ENCODE measurements at regions not wholly inside any gene's neighbourhood (a gene's known extent, or its start where the extent isn't known, plus 50 kb on each side); places are given as distances from the start of the nearest gene placed in this dataset.

DNA sequence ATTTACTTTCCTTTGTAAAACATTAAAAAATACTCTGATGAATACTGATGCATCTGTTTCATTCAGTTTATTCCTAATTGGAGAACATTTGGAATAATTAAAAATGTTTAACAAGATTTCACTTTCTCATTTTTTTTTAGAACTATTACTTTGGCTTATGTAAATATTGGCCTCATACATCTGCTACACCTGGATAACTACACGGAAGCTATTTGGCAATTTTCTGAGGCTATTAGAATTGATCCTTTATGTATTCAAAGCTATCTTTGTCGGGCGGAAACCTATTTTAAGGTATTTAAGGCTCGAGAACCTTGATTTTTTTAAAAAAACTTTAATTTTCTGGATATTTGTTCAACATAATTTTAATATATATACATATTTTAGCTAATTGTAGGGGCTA is 196.7 kb downstream of the TTC6 start:
- Histone ChIP-seq H3K4me2 (ENCODE audit: low read length) (no peak overlapping the region), H4K20me1 (ENCODE audit: insufficient read depth, low read length) (no peaks in the 10 kb centered on the region), H3K4me3 (ENCODE audit: insufficient read depth, low read depth, low read length) (no peak overlapping the region), H3K27me3 (ENCODE audit: insufficient read depth, low read length) (no peaks in the 10 kb centered on the region), H2AFZ (ENCODE audit: low read depth, low read length) (no peak overlapping the region), H3K79me2 (ENCODE audit: insufficient read depth, low read length) (no peaks in the 10 kb centered on the region), H3K36me3 (ENCODE audit: insufficient read depth, low read length) (no peaks in the 10 kb centered on the region), H3K4me1 (ENCODE audit: insufficient read depth, low read length) (no peaks in the 10 kb centered on the region), H3K9me3 (ENCODE audit: insufficient read depth, low read depth, low read length) (no peaks in the 10 kb centered on the region), H3K9ac (ENCODE audit: low read length) (no peak overlapping the region), H3K27ac (ENCODE audit: low read depth, low read length) (no peak overlapping the region)
- no peak for TF ChIP-seq EZH2 (IDR thresholded peaks at IDR 0.05; ENCODE audit: insufficient read depth, low read length)
- TF ChIP-seq, protein P1, sequence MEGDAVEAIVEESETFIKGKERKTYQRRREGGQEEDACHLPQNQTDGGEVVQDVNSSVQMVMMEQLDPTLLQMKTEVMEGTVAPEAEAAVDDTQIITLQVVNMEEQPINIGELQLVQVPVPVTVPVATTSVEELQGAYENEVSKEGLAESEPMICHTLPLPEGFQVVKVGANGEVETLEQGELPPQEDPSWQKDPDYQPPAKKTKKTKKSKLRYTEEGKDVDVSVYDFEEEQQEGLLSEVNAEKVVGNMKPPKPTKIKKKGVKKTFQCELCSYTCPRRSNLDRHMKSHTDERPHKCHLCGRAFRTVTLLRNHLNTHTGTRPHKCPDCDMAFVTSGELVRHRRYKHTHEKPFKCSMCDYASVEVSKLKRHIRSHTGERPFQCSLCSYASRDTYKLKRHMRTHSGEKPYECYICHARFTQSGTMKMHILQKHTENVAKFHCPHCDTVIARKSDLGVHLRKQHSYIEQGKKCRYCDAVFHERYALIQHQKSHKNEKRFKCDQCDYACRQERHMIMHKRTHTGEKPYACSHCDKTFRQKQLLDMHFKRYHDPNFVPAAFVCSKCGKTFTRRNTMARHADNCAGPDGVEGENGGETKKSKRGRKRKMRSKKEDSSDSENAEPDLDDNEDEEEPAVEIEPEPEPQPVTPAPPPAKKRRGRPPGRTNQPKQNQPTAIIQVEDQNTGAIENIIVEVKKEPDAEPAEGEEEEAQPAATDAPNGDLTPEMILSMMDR (IDR thresholded peaks at IDR 0.05; ENCODE audit: insufficient read depth, low read depth, low read length) = no peak
- Mint-ChIP-seq H3K4me1 (ENCODE audit: low read depth, unreplicated experiment) (no peaks in the 10 kb centered on the region), H3K36me3 (ENCODE audit: low read depth, unreplicated experiment) (no peaks in the 10 kb centered on the region), H3K4me3 (ENCODE audit: unreplicated experiment) (no peak overlapping the region), H3K27me3 (ENCODE audit: low read depth, unreplicated experiment) (no peaks in the 10 kb centered on the region), H3K27ac (ENCODE audit: unreplicated experiment) (no peak overlapping the region), H3K9me3 (ENCODE audit: unreplicated experiment) (no peaks in the 10 kb centered on the region)
- no peak for DNase-seq (ENCODE audit: low read depth)
- no peak for FAIRE-seq

DNA sequence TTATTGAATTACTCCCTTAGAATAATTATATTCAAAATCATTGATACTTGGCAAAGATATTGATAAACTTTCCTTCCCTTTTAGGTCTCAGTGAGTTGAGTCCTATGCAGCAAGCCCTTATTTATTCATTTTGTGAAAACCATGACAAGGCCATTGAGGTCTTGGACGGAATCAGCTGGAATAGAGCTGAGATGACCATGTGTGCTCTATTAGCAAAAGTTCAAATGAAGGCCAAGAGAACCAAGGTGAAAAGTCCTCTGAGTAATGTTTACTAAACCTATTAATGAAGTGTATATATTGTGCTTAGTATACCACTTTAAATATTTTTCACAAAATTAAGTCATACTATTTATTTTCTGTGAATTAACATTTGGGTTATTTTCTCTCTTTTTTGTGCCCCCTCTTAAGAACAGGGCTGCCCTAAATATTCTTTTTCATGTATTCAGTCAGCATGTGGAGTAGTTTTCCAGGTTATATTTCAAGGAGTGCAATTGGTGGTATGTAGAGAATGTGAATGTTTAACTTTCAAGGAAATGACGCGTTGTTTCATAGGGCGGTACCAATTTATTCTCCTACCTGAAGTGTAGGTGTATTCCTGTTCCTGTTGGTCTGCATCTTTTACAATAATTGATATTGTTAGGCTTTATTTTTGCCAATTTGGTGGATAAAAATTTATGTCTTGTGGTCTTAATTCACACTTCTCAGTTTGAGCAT is 201.4 kb downstream of the TTC6 start:
- no peaks in the 10 kb centered on the region for H3K36me3 ChIP-seq (ENCODE audit: insufficient read depth, low read length)
- H4K20me1 ChIP-seq (ENCODE audit: insufficient read depth, low read length) = no peaks in the 10 kb centered on the region
- no peak overlapping the region for H3K4me3 ChIP-seq (ENCODE audit: insufficient read depth, low read depth, low read length)
- Mint-ChIP-seq H3K4me1 (ENCODE audit: low read depth, unreplicated experiment) (no peaks in the 10 kb centered on the region), H3K36me3 (ENCODE audit: low read depth, unreplicated experiment) (no peaks in the 10 kb centered on the region), H3K4me3 (ENCODE audit: unreplicated experiment) (no peak overlapping the region), H3K27me3 (ENCODE audit: low read depth, unreplicated experiment) (no peaks in the 10 kb centered on the region), H3K27ac (ENCODE audit: unreplicated experiment) (no peak overlapping the region), H3K9me3 (ENCODE audit: unreplicated experiment) (no peaks in the 10 kb centered on the region)
- H3K9me3 ChIP-seq (ENCODE audit: insufficient read depth, low read depth, low read length) = no peaks in the 10 kb centered on the region
- FAIRE-seq (no peak), DNase-seq (ENCODE audit: low read depth) (no peak)
- H3K4me1 ChIP-seq (ENCODE audit: insufficient read depth, low read length) = no peaks in the 10 kb centered on the region
- H2AFZ ChIP-seq (ENCODE audit: low read depth, low read length) = no peak overlapping the region
- TF ChIP-seq, protein P1 (IDR thresholded peaks at IDR 0.05; ENCODE audit: insufficient read depth, low read depth, low read length) = no peak
- no peak for TF ChIP-seq EZH2 (IDR thresholded peaks at IDR 0.05; ENCODE audit: insufficient read depth, low read length)
- H3K9ac ChIP-seq (ENCODE audit: low read length) = no peak overlapping the region
- H3K27ac ChIP-seq (ENCODE audit: low read depth, low read length) = no peak overlapping the region
- H3K4me2 ChIP-seq (ENCODE audit: low read length) = no peak overlapping the region
- no peaks in the 10 kb centered on the region for H3K27me3 ChIP-seq (ENCODE audit: insufficient read depth, low read length)
- H3K79me2 ChIP-seq (ENCODE audit: insufficient read depth, low read length) = no peaks in the 10 kb centered on the region

DNA sequence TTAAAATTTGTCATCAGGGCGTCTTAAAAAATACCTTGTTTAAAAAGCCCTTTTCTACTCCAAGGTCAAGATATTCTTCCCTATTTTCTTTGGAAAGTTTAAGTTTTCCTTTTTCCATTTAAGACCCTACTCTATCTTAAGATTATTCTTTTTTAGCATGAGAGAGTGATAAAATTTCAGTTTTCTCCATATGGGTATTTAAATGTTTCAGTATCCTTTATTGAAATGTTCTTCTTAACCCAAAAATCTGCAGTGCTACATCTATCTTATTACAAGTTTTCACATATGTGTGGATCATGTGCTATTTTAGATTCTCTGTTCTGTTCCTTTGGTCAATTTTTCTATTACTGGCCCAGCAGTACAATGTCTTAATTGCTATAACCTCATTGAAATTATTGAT is 202.2 kb downstream of the TTC6 start:
- TF ChIP-seq EZH2 (IDR thresholded peaks at IDR 0.05; ENCODE audit: insufficient read depth, low read length) = no peak
- TF ChIP-seq, protein P1 (IDR thresholded peaks at IDR 0.05; ENCODE audit: insufficient read depth, low read depth, low read length) = no peak
- H3K9me3 Mint-ChIP-seq (ENCODE audit: unreplicated experiment) = no peaks in the 10 kb centered on the region
- FAIRE-seq (no peak), DNase-seq (ENCODE audit: low read depth) (no peak)
- no peaks in the 10 kb centered on the region for H3K79me2 ChIP-seq (ENCODE audit: insufficient read depth, low read length)
- no peak overlapping the region for H2AFZ ChIP-seq (ENCODE audit: low read depth, low read length)
- no peak overlapping the region for H3K9ac ChIP-seq (ENCODE audit: low read length)
- H4K20me1 ChIP-seq (ENCODE audit: insufficient read depth, low read length) = no peaks in the 10 kb centered on the region
- H3K4me3 Mint-ChIP-seq (ENCODE audit: unreplicated experiment) = no peak overlapping the region
- no peak overlapping the region for H3K4me3 ChIP-seq (ENCODE audit: insufficient read depth, low read depth, low read length)
- no peak overlapping the region for H3K4me2 ChIP-seq (ENCODE audit: low read length)
- no peak overlapping the region for H3K27ac Mint-ChIP-seq (ENCODE audit: unreplicated experiment)
- no peak overlapping the region for H3K27ac ChIP-seq (ENCODE audit: low read depth, low read length)
- H3K27me3 ChIP-seq (ENCODE audit: insufficient read depth, low read length) = no peaks in the 10 kb centered on the region
- no peaks in the 10 kb centered on the region for H3K4me1 Mint-ChIP-seq (ENCODE audit: low read depth, unreplicated experiment)
- no peaks in the 10 kb centered on the region for H3K27me3 Mint-ChIP-seq (ENCODE audit: low read depth, unreplicated experiment)
- H3K9me3 ChIP-seq (ENCODE audit: insufficient read depth, low read depth, low read length) = no peaks in the 10 kb centered on the region
- H3K36me3 Mint-ChIP-seq (ENCODE audit: low read depth, unreplicated experiment) = no peaks in the 10 kb centered on the region
- no peaks in the 10 kb centered on the region for H3K36me3 ChIP-seq (ENCODE audit: insufficient read depth, low read length)
- H3K4me1 ChIP-seq (ENCODE audit: insufficient read depth, low read length) = no peaks in the 10 kb centered on the region

Measured in astrocyte (in vitro differentiated cells and primary cell).